ENCODE measurements at regions not wholly inside any gene's neighbourhood (a gene's known extent, or its start where the extent isn't known, plus 50 kb on each side); places are given as distances from the start of the nearest gene placed in this dataset.

GRCh38 chr5:163825661-163826060 lies 320.2 kb downstream of the MAT2B start:
- Histone ChIP-seq H3K79me2 (ENCODE audit: insufficient read depth, low read length) (no peaks in the 10 kb centered on the region), H3K9ac (ENCODE audit: insufficient read depth, low read depth, low read length) (no peak overlapping the region), H2AFZ (ENCODE audit: low read length) (no peak overlapping the region), H3K9me3 (ENCODE audit: low read length) (no peaks in the 10 kb centered on the region), H3K4me3 (replicated peaks in 1 of 3; ENCODE audit: insufficient read depth in 1 of 3, low read depth in 2 of 3, low read length in 3 of 3) (no peak overlapping the region), H3K36me3 (replicated peaks in 1 of 2; ENCODE audit: control insufficient read depth in 1 of 2, insufficient read depth in 2 of 2, low read length in 2 of 2) (no peaks in the 10 kb centered on the region), H3K4me2 (ENCODE audit: low read depth, low read length) (no peak overlapping the region), H3K27me3 (ENCODE audit: control insufficient read depth in 1 of 2, insufficient read depth in 2 of 2, low read length in 2 of 2) (no peaks in the 10 kb centered on the region), H3K27ac (ENCODE audit: extremely low read length, insufficient read depth, low read length) (no peak overlapping the region), H3K4me1 (ENCODE audit: insufficient read depth, low read length) (no peaks in the 10 kb centered on the region), H4K20me1 (ENCODE audit: insufficient read depth, low read length) (no peaks in the 10 kb centered on the region)
- FAIRE-seq (no peak), ATAC-seq (no peak), DNase-seq (ENCODE audit: low spot score) (no peak)
- in situ Hi-C loops (cut with HindIII; ENCODE audit: extremely low pct_ligation_motif_present, low pct_unique_long_range_greater_than_20kb): no loop called here
- no TSS peak for BruUV-seq (replicated peaks)
- POLR2A ChIA-PET: no interaction called here
- WGBS (ENCODE audit: low lambda C conversion rate): 0% methylated on average over 1 of the region's 1 CpG
- intact Hi-C loops (cut with micrococcal nuclease; ENCODE audit: unreplicated experiment): no loop called here
- CTCF ChIA-PET (ENCODE audit: low intra/inter-chr PET ratio, low total read pairs): no interaction called here
- TF ChIP-seq HNRNPUL1 (IDR thresholded peaks at IDR 0.05; ENCODE audit: low read depth, low read length) (no peak), ZNF276 (CRISPR knock-in tag; IDR thresholded peaks at IDR 0.05; ENCODE audit: low read depth) (no peak), ZKSCAN5 (CRISPR knock-in tag; IDR thresholded peaks at IDR 0.05) (no peak), ATRX (CRISPR knock-in tag; IDR thresholded peaks at IDR 0.05; ENCODE audit: borderline replicate concordance) (no peak), PPARG (CRISPR knock-in tag; conservative IDR thresholded peaks at IDR 0.05) (no peak), ZNF883 (CRISPR knock-in tag; IDR thresholded peaks at IDR 0.05; ENCODE audit: not compliant biosample characterization) (no peak), MATR3 (CRISPR knock-in tag; IDR thresholded peaks at IDR 0.05) (no peak), CREM (IDR thresholded peaks at IDR 0.05) (no peak), CREM (CRISPR knock-in tag; IDR thresholded peaks at IDR 0.05) (no peak), ZBTB49 (CRISPR knock-in tag; IDR thresholded peaks at IDR 0.05; ENCODE audit: borderline replicate concordance) (no peak), RXRB (CRISPR knock-in tag; IDR thresholded peaks at IDR 0.05; ENCODE audit: borderline replicate concordance) (no peak), GRHL1 (CRISPR knock-in tag; conservative IDR thresholded peaks at IDR 0.05) (no peak), SMAD9 (CRISPR knock-in tag; IDR thresholded peaks at IDR 0.05) (no peak), ZXDC (CRISPR knock-in tag; IDR thresholded peaks at IDR 0.05) (no peak), TCF12 (IDR thresholded peaks at IDR 0.05) (no peak), TCF12 (CRISPR knock-in tag; IDR thresholded peaks at IDR 0.05) (no peak), GTF2F1 (IDR thresholded peaks at IDR 0.05; ENCODE audit: low read length) (no peak), STAG1 (CRISPR knock-in tag; IDR thresholded peaks at IDR 0.05) (no peak)
